ENCODE measurements at regions not wholly inside any gene's neighbourhood (a gene's known extent, or its start where the extent isn't known, plus 50 kb on each side); places are given as distances from the start of the nearest gene placed in this dataset.

DNA sequence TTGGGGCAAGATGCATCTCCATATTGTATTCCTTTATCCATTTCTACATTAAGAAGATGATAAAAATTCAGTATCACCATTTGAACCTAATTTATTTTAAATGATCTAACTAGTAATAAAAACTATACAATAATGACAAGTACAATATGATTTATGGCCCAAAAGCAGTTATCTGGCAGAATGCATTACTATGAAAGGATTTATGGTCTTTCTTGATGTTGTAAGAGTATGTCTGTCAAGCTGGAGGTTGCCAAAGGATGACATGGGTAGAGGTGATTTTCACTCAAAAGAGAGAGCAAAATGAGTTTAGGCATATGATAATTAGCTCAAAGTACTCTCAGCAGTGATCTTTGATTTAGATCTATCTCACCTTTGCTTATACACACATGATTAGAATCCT lies 54.2 kb upstream of the MAP2 start:
- TF ChIP-seq CTCF (conservative IDR thresholded peaks at IDR 0.05; ENCODE audit: low read length) (no peak), EZH2phosphoT487 (IDR thresholded peaks at IDR 0.05; ENCODE audit: borderline replicate concordance, low read depth, low read length) (no peak)
